ENCODE measurements at regions not wholly inside any gene's neighbourhood (a gene's known extent, or its start where the extent isn't known, plus 50 kb on each side); places are given as distances from the start of the nearest gene placed in this dataset.

DNA sequence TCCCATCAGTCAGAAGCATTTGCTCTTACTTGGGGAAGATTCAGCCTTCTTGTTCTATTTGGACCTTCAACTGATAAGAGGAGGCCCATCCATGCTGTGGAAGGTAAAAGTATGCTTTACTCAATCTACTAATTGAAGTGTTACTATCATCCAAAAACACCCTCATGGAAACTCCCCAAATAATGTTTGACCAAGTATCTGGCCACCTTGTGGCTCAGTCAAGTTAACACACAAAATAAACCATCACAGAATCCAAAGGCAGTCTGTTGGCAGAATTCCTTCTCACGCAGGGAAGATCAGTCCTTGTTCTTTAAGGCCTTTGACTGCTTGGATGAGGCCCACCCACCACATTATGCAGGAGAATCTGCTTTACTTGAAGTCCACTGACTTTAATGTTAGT, 531.2 kb upstream of the SMIM21 start:
- Histone ChIP-seq H3K27ac (no peak overlapping the region), H3K4me3 (no peak overlapping the region), H3K27me3 (ENCODE audit: insufficient read depth in 3 of 3, low read length in 2 of 3) (no peaks in the 10 kb centered on the region), H3K36me3 (ENCODE audit: insufficient read depth in 1 of 2, low read depth in 1 of 2) (no peaks in the 10 kb centered on the region), H3K9me3 (no peaks in the 10 kb centered on the region), H3K4me1 (no peaks in the 10 kb centered on the region)
- DNase-seq (no peak), ATAC-seq (no peak)
- intact Hi-C loops (cut with DNase I), result no loop called here
- 81 to 91% (median 85%) methylated on average over 1 of the region's 1 CpG for WGBS, 3 donors
- no peak for TF ChIP-seq CTCF (IDR thresholded peaks at IDR 0.05)

DNA sequence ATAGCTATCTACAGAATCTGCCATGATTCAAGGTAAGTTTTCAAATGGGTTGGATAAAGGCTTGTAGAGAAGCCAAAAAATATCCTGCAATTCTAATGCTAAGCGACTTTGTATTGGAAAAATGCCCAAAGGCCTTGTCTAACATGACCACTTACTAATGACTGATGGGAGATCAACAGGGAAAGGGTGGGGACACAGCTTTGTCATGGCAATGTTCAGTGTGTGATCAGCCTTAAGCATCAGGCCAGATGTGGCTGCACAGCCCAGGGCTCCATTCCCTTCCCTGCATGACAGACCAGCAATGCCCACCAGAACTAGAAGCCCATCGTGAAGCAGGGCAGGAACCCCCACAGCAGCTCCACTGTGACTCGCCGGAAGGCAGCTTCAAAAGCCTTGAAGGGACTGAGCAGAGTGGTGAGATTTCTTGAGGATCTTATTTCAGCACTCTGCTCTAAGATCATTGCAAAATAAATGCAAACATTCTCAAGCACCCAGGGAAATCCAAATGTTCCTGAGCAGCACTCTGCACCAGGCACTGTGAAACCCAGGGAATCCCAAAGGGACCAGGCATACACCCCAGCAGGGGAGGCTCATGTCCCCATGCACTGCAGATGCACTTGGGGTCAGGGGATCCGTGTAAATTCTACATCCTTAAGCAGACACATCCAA, 517.9 kb upstream of the SMIM21 start:
- no peak for ATAC-seq
- TF ChIP-seq CTCF (IDR thresholded peaks at IDR 0.05), result no peak
- DNase-seq, result no peak
- Histone ChIP-seq H3K4me1 (no peaks in the 10 kb centered on the region), H3K27ac (no peak overlapping the region), H3K27me3 (ENCODE audit: insufficient read depth in 3 of 3, low read length in 2 of 3) (no peaks in the 10 kb centered on the region), H3K36me3 (ENCODE audit: insufficient read depth in 1 of 2, low read depth in 1 of 2) (no peaks in the 10 kb centered on the region), H3K4me3 (no peak overlapping the region), H3K9me3 (peaks cover 10% of the 10 kb centered on the region)
- intact Hi-C loops (cut with DNase I), result no loop called here
- WGBS, 3 donors, result 67 to 74% (median 69%) methylated on average over 5 of the region's 5 CpGs

- Histone ChIP-seq H3K4me1 (no peaks in the 10 kb centered on the region), H3K9me3 (peaks cover 4% of the 10 kb centered on the region), H3K27ac (no peak overlapping the region), H3K4me3 (no peak overlapping the region), H3K27me3 (ENCODE audit: insufficient read depth in 3 of 3, low read length in 2 of 3) (no peaks in the 10 kb centered on the region), H3K36me3 (ENCODE audit: insufficient read depth in 1 of 2, low read depth in 1 of 2) (no peaks in the 10 kb centered on the region)
- DNase-seq (no peak), ATAC-seq (no peak)
- TF ChIP-seq CTCF (IDR thresholded peaks at IDR 0.05), result no peak
- intact Hi-C loops (cut with DNase I), result no loop called here
- 30 to 42% (median 33%) methylated on average over 2 of the region's 2 CpGs for WGBS, 3 donors
Measured at GRCh38 chr18:75937306-75937705, 509.8 kb upstream of the SMIM21 start.

DNA sequence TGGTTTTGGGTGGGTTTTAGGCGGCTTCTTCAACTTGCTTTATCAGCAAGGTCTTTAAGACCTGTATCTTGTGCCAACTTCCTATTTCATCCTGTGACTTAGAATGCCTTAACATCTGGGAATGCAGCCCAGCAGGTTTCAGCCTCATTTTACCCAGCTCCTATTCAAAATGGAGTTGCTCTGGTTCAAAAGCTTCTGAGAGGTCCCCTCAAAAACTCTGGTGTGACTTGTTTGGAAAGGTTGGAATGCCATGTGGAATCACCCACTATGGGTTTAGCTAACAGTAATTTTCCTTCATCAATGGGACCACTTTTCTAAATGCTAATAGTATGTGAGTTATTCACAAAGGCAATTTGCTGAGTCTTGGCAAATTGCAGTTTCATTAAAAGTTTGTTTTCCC, 509.4 kb upstream of the SMIM21 start:
- Histone ChIP-seq H3K27ac (no peak overlapping the region), H3K9me3 (peaks cover 4% of the 10 kb centered on the region), H3K4me3 (no peak overlapping the region), H3K27me3 (ENCODE audit: insufficient read depth in 3 of 3, low read length in 2 of 3) (no peaks in the 10 kb centered on the region), H3K4me1 (no peaks in the 10 kb centered on the region), H3K36me3 (ENCODE audit: insufficient read depth in 1 of 2, low read depth in 1 of 2) (no peaks in the 10 kb centered on the region)
- TF ChIP-seq CTCF (IDR thresholded peaks at IDR 0.05), result no peak
- DNase-seq (no peak), ATAC-seq (no peak)
- WGBS, 3 donors, result 93 to 96% (median 95%) methylated on average over 1 of the region's 1 CpG
- intact Hi-C loops (cut with DNase I), result no loop called here

GRCh38 chr18:75931079-75931478, 503.6 kb upstream of the SMIM21 start:
- Histone ChIP-seq H3K27ac (no peak overlapping the region), H3K9me3 (no peaks in the 10 kb centered on the region), H3K4me3 (no peak overlapping the region), H3K36me3 (ENCODE audit: insufficient read depth in 1 of 2, low read depth in 1 of 2) (no peaks in the 10 kb centered on the region), H3K4me1 (no peaks in the 10 kb centered on the region), H3K27me3 (ENCODE audit: insufficient read depth in 3 of 3, low read length in 2 of 3) (no peaks in the 10 kb centered on the region)
- DNase-seq (no peak), ATAC-seq (no peak)
- TF ChIP-seq CTCF (IDR thresholded peaks at IDR 0.05), result no peak
- intact Hi-C loops (cut with DNase I), result no loop called here
- WGBS, 3 donors, result 80 to 91% (median 80%) methylated on average over 2 of the region's 2 CpGs

Measured in psoas muscle (tissue), 7 donors.